ENCODE measurements at regions not wholly inside any gene's neighbourhood (a gene's known extent, or its start where the extent isn't known, plus 50 kb on each side); places are given as distances from the start of the nearest gene placed in this dataset.

- Mint-ChIP-seq H3K36me3 (ENCODE audit: low read depth) (no peaks in the 10 kb centered on the region), H3K4me1 (peaks cover 5% of the 10 kb centered on the region), H3K27ac (no peak overlapping the region), H3K9me3 (no peaks in the 10 kb centered on the region), H3K27me3 (peaks cover 12% of the 10 kb centered on the region), H3K4me3 (no peak overlapping the region)
- intact Hi-C loops (cut with micrococcal nuclease): no loop called here
- DNase-seq: no peak
Observed at GRCh38 chr12:11564984-11565651, 84.4 kb upstream of the ETV6 start.

DNA sequence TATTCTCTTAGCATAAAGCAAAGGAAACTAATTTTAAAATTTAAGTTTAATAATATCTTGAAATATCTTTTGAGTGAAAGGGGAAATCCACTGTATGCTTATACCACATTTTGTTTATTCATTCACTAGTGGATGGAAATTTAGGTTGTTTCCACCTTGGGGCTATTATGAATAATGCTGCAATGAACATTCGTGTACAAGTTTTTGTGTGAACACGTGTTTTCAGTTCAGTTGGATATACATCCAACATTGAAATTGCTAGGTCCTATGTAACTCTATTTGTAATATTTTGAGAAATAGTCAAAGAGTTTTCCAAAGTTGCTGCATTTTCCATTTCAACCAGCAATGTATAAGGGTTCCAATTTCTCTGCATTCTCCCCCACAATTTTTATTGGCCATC, 83.7 kb upstream of the ETV6 start:
- H3K36me3 Mint-ChIP-seq (ENCODE audit: low read depth): no peaks in the 10 kb centered on the region
- intact Hi-C loops (cut with micrococcal nuclease): no loop called here
- no peak overlapping the region for H3K4me3 Mint-ChIP-seq
- no peak overlapping the region for H3K27ac Mint-ChIP-seq
- H3K4me1 Mint-ChIP-seq: peaks cover 4% of the 10 kb centered on the region
- H3K27me3 Mint-ChIP-seq: peaks cover 14% of the 10 kb centered on the region
- H3K9me3 Mint-ChIP-seq: no peaks in the 10 kb centered on the region
- no peak for DNase-seq

DNA sequence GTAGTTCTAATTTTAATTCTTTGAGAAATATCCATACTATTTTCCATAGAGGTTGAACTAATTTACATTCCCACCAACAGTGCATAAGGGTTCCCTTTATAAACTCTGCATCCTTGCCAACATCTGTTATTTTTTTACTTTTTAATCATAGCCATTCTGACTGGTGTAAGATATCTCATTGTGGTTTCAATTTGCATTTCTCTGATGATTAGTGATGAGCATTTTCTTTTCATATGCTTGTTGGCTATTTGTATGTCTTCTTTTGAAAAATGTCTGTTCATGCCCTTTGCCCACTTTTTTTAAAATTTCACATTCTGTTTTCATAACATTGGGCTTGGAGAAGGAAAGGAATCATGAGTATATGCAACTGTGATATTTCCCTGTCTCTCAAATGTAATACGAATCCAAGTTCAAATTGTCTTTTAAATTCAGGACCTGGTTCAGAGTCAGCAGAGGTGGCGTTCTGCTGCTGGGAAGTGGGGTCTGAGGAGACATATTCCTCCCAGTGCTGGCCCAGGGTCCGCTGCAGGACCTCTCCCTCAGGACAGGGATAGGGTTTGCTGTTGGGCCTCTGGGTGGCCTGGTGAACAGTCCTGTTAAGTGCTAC, 81.2 kb upstream of the ETV6 start:
- peaks cover 22% of the 10 kb centered on the region for H3K27me3 Mint-ChIP-seq
- H3K27ac Mint-ChIP-seq: peak overlapping the region; percentile 29
- intact Hi-C loops (cut with micrococcal nuclease): no loop called here
- H3K4me3 Mint-ChIP-seq: no peak overlapping the region
- H3K36me3 Mint-ChIP-seq (ENCODE audit: low read depth): no peaks in the 10 kb centered on the region
- H3K9me3 Mint-ChIP-seq: no peaks in the 10 kb centered on the region
- no peak for DNase-seq
- H3K4me1 Mint-ChIP-seq: peaks cover 2% of the 10 kb centered on the region

DNA sequence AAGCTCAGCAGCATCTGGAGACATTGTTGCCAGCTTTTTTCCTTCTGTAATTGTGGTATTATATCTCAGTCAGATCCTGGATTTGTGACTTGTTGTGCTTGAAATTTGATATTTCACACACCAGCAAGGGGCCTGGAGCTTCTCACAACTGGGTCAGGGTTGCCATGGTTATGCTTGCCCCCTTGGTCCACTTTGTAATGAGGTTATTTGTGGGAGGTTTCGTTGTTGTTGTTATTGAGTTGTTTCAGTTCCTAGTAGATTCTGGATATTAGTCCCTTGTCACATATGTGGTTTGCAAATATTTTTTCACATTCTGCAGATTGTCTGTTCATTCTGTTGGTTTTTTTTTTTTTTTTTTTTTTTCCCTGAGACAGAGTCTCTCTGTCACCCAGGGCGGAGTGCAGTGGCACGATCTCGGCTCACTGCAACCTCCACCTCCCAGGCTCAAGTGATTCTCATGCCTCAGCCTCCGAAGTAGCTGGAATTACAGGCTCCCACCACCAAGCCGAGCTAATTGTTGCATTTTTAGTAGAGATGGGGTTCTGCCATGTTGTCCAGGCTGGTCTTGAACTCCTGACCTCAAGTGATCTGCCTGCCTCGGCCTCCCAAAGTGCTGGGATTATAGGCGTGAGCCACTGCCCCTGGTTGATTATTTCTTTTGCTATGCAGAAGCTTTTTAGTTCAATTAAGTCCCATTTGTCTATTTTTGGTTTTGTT, 80.6 kb upstream of the ETV6 start:
- Mint-ChIP-seq H3K27me3 (peaks cover 19% of the 10 kb centered on the region), H3K9me3 (no peaks in the 10 kb centered on the region), H3K4me3 (no peak overlapping the region), H3K36me3 (ENCODE audit: low read depth) (no peaks in the 10 kb centered on the region), H3K4me1 (no peaks in the 10 kb centered on the region), H3K27ac (no peak overlapping the region)
- intact Hi-C loops (cut with micrococcal nuclease): no loop called here
- DNase-seq: no peak

GRCh38 chr12:11569716-11570115, 79.8 kb upstream of the ETV6 start:
- H3K9me3 Mint-ChIP-seq: no peaks in the 10 kb centered on the region
- no peak overlapping the region for H3K27ac Mint-ChIP-seq
- no peak for DNase-seq
- no peak overlapping the region for H3K4me3 Mint-ChIP-seq
- H3K36me3 Mint-ChIP-seq (ENCODE audit: low read depth): no peaks in the 10 kb centered on the region
- intact Hi-C loops (cut with micrococcal nuclease): no loop called here
- peaks cover 19% of the 10 kb centered on the region for H3K27me3 Mint-ChIP-seq
- no peaks in the 10 kb centered on the region for H3K4me1 Mint-ChIP-seq

GRCh38 chr12:11573880-11574279, 75.6 kb upstream of the ETV6 start:
- Mint-ChIP-seq H3K4me1 (peaks cover 4% of the 10 kb centered on the region), H3K27ac (no peak overlapping the region), H3K27me3 (peaks cover 17% of the 10 kb centered on the region), H3K9me3 (peaks cover 3% of the 10 kb centered on the region), H3K36me3 (ENCODE audit: low read depth) (no peaks in the 10 kb centered on the region), H3K4me3 (no peak overlapping the region)
- no peak for DNase-seq
- intact Hi-C loops (cut with micrococcal nuclease): no loop called here

DNA sequence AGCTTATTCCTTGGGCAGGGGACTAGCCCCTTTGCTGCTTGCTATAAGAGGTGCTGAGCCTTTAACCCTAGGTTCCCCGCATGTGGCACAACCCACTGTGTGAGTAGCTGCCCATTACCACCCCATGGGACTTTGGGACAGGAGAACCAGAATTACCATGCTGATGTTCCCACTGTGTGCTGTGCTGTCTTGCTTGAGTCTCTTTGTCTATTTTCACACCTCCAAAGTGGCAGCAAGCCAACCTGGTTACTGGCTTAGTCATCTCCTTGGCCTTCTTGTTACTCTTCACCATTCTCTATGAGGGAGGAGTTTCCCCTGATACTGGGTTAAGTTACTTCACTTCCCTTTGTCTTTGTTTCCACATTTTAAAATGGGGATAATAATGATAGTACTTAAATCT, 73.4 kb upstream of the ETV6 start:
- Mint-ChIP-seq H3K27me3 (peaks cover 10% of the 10 kb centered on the region), H3K36me3 (ENCODE audit: low read depth) (no peaks in the 10 kb centered on the region), H3K4me1 (peaks cover 16% of the 10 kb centered on the region), H3K27ac (no peak overlapping the region), H3K4me3 (no peak overlapping the region), H3K9me3 (peaks cover 3% of the 10 kb centered on the region)
- DNase-seq: no peak
- intact Hi-C loops (cut with micrococcal nuclease): no loop called here

DNA sequence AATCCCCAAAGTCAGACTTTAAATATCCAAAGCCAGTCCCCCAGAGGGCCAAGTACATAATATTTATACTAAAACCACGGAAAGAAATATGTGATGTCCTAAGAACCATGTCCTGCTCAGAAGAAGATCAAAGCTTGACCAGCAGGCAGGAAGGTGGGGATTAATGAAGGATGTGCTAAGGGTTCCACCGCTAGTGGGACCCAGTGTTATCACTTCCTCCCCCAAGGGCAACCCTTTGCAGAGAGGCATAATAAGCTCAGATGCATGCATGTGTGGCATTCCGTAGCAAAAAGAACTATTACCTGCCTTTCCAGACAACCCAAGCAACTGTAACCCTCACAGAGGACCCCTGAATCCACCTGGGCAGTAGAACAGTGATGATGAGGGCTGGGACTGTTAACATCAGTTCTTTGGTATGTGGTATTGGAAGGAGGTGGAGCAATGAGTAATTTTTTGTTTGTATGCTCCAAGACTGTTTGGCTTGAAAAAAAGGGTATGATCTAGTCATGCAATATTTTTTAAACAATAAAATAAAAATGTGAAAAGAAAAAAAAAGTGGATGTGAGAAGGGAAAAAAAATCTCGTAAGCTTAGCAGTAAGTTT, 71.7 kb upstream of the ETV6 start:
- H3K4me3 Mint-ChIP-seq: no peak overlapping the region
- no peaks in the 10 kb centered on the region for H3K36me3 Mint-ChIP-seq (ENCODE audit: low read depth)
- no peak overlapping the region for H3K27ac Mint-ChIP-seq
- no peak for DNase-seq
- H3K27me3 Mint-ChIP-seq: peaks cover 2% of the 10 kb centered on the region
- peaks cover 20% of the 10 kb centered on the region for H3K4me1 Mint-ChIP-seq
- intact Hi-C loops (cut with micrococcal nuclease): loop anchor here (2.0 kb wide), 1 partner anchor 23 kb away; no protein-coding TSS in a partner anchor
- H3K9me3 Mint-ChIP-seq: peaks cover 3% of the 10 kb centered on the region

DNA sequence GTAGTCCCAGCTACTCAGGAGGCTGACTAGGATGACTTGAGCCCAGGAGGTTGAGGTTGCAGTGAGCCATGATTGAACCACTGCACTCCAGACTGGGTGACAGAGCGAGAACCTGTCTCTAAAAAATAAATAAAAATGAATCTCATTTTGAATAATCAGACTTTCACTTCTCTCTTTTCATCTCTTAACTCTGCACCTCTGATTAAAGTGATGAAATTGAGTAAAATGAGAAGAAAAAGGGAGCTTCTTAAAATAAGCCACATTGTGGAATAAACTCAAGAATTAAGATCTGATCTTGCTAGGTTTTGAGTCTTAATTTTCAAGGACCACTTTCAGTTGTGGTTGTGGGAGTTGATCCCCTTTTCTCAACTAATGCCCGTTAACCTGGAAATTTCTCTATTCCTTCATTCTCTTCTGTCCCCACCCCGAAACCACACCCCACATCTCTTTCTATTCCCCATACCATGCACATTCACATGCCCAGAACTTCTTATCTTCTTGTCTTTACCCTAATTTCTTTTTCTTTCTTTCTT, 70.9 kb upstream of the ETV6 start:
- peak overlapping the region; percentile 75 for H3K27ac Mint-ChIP-seq
- intact Hi-C loops (cut with micrococcal nuclease): loop anchor here (2.0 kb wide), 1 partner anchor 24 kb away; no protein-coding TSS in a partner anchor
- DNase-seq: no peak

DNA sequence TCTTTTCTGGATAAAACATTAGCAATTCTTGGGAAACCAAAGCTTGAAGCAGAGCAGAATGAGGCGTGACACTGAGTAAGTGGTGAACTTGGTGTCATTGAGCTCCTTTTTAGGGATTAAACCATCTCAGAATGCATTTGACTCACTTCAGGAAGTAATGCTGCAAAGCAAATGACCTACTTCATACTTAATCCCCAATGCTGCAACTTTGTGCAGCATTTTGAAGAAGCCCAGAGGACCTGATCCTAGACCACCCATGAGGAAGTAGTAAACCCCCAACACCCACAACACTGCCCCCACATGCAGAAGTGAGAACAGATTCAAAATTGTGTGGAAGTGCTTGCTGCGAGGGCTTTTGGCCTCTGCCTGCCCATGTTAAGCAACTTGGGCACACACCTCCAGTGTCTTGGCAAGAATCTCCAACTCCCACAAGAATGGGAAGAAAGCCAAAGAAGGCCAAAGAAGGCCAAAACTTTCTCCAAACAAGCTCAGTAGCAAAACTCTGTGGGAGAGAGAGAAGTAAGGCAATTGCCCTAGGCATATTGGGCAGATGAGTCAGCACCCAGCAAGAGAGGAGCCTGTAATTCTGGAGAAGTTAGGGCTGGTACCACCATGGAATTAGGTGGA, 69.2 kb upstream of the ETV6 start:
- Mint-ChIP-seq H3K27me3 (peaks cover 8% of the 10 kb centered on the region), H3K27ac (peak overlapping the region; percentile 35), H3K4me1 (peaks cover 26% of the 10 kb centered on the region), H3K4me3 (no peak overlapping the region), H3K9me3 (peaks cover 3% of the 10 kb centered on the region), H3K36me3 (ENCODE audit: low read depth) (peaks cover 2% of the 10 kb centered on the region)
- no peak for DNase-seq
- intact Hi-C loops (cut with micrococcal nuclease): loop anchor here (2.0 to 10.0 kb wide), 6 partner anchors 69 to 755 kb away; partner anchors contain the start of gene ETV6

More for the DNA sequence above, 70.9 kb upstream of the ETV6 start:
- Mint-ChIP-seq H3K36me3 (ENCODE audit: low read depth) (no peaks in the 10 kb centered on the region), H3K4me1 (peaks cover 22% of the 10 kb centered on the region), H3K4me3 (no peak overlapping the region), H3K27me3 (peaks cover 2% of the 10 kb centered on the region), H3K9me3 (peaks cover 3% of the 10 kb centered on the region)

DNA sequence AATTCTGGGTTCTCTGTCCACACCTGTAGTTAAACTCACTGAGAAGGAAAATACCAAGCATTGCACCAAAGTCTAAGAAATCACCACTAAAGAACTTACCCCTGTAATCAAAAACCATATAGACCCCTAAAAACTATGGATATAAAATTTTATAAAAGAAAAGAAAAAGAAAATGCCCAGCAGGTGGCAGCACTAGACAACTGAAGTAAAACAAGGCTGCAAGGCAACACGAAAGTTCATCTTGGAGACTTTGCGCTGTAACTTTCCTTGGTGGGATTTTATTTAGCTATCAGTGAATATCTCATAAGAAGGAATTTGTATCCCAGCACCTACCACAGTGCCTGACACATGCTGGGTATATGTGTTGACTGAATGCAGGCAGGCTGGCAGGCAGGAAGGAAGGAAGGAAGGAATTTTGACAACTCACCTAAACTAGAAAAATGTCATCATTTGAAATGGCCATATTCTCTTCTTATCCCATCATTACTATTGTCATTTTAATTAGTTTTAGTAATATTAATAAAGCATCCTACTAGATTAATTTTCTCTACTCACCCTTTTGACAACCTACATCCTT, 68.2 kb upstream of the ETV6 start:
- DNase-seq: peak; percentile 90
- H3K27me3 Mint-ChIP-seq: peaks cover 8% of the 10 kb centered on the region
- peaks cover 2% of the 10 kb centered on the region for H3K36me3 Mint-ChIP-seq (ENCODE audit: low read depth)
- no peak overlapping the region for H3K27ac Mint-ChIP-seq
- intact Hi-C loops (cut with micrococcal nuclease): loop anchor here (1.0 to 10.0 kb wide), 9 partner anchors 68 to 754 kb away; partner anchors contain the start of gene ETV6
- H3K9me3 Mint-ChIP-seq: peaks cover 3% of the 10 kb centered on the region
- H3K4me1 Mint-ChIP-seq: peaks cover 26% of the 10 kb centered on the region
- H3K4me3 Mint-ChIP-seq: no peak overlapping the region

DNA sequence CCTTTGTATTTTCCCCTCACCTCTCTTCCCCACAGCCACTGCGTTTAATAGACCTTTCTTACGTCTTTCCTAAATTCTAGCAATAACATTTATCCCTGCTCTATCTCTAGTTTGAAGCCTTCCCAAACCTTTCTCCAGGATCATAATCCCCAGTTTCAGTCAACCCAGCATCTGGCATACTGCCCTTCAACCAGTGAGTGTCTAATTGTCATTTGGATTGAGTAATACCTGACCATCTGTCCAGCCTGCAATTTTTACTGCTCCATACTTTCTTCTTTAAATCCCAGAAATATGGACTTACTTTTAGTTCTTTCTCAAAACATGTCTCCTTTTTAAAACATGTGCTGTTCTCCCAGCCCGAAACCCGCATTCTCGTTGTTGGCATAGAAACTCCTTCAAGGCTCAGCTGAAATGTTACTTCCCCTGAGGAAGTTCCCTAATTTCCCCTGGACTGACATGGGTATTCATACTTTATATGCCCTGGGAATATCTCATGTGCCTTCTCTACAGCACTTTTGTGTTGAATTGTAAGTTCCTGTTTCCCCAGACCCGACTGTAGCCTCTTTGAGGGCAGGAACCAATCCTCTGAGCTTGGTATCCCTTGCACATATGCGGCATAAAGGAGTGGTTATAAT, 65.1 kb upstream of the ETV6 start:
- no peak overlapping the region for H3K27ac Mint-ChIP-seq
- H3K4me3 Mint-ChIP-seq: no peak overlapping the region
- DNase-seq: no peak
- H3K27me3 Mint-ChIP-seq: peaks cover 6% of the 10 kb centered on the region
- peaks cover 20% of the 10 kb centered on the region for H3K4me1 Mint-ChIP-seq
- intact Hi-C loops (cut with micrococcal nuclease): loop anchor here (5.0 to 10.0 kb wide), 2 partner anchors 280 to 318 kb away; no protein-coding TSS in a partner anchor
- no peaks in the 10 kb centered on the region for H3K9me3 Mint-ChIP-seq
- peaks cover 2% of the 10 kb centered on the region for H3K36me3 Mint-ChIP-seq (ENCODE audit: low read depth)

GRCh38 chr12:11592484-11592883, 57.0 kb upstream of the ETV6 start:
- Mint-ChIP-seq H3K27ac (no peak overlapping the region), H3K4me1 (peaks cover 6% of the 10 kb centered on the region), H3K27me3 (no peaks in the 10 kb centered on the region), H3K9me3 (peaks cover 7% of the 10 kb centered on the region), H3K4me3 (no peak overlapping the region), H3K36me3 (ENCODE audit: low read depth) (no peaks in the 10 kb centered on the region)
- intact Hi-C loops (cut with micrococcal nuclease): no loop called here
- no peak for DNase-seq
